Activated B cell treated with CpG ODN at 0.5 μM for 24 hours (primary cell): ENCODE measurements at regions not wholly inside any gene's neighbourhood (a gene's known extent, or its start where the extent isn't known, plus 50 kb on each side); places are given as distances from the start of the nearest gene placed in this dataset.

Experiments used
- ATAC-seq: fragments of 200-7000 bp; cut with Tn5 transposase; one replicate; pipeline ENCODE4 v1.10.0; 2021; ENCODE audit warnings: low read depth, mild to moderate bottlenecking, moderate library complexity
- CTCF ChIA-PET: fragments of 350-600 bp; sonication (Branson Sonifier 250); formaldehyde crosslinking; loops from one replicate; lab custom pipeline; 2021; ENCODE audit warnings: antibody characterized with exemption; lab: Charles Lee
- POLR2A ChIA-PET: fragments of 350-600 bp; sonication (Branson Sonifier 250); formaldehyde crosslinking; loops from one replicate; lab custom pipeline; 2021; ENCODE audit warnings: antibody characterized with exemption; lab: Charles Lee
- DNase-seq: peaks from one replicate; pipeline ENCODE4 v3.0.0; 2022
- H3K27ac Mint-ChIP-seq: one replicate; pipeline ENCODE4 v1.8.0; 2020; ENCODE audit warnings: mixed read lengths
- H3K27me3 Mint-ChIP-seq: one replicate; pipeline ENCODE4 v1.8.0; 2021; ENCODE audit warnings: mixed read lengths
- H3K36me3 Mint-ChIP-seq: one replicate; pipeline ENCODE4 v1.8.0; 2021; ENCODE audit warnings: low read depth, mixed read lengths
- H3K4me1 Mint-ChIP-seq: one replicate; pipeline ENCODE4 v1.8.0; 2021; ENCODE audit warnings: mixed read lengths
- H3K4me3 Mint-ChIP-seq: one replicate; pipeline ENCODE4 v1.8.0; 2020; ENCODE audit warnings: mild to moderate bottlenecking, mixed read lengths
- H3K9me3 Mint-ChIP-seq: one replicate; pipeline ENCODE4 v1.8.0; 2020; ENCODE audit warnings: mixed read lengths
- intact Hi-C: fragments of 100-400 bp; cut with micrococcal nuclease; formaldehyde crosslinking; loops from one replicate; pipeline ENCODE4 v1.15.1; 2024
- TF ChIP-seq, protein P1 (sequence below): fragments of 200-600 bp; IDR thresholded peaks from one replicate; pipeline ENCODE4 v1.8.0; 2022; ENCODE audit warnings: antibody characterized with exemption, mild to moderate bottlenecking

DNA sequence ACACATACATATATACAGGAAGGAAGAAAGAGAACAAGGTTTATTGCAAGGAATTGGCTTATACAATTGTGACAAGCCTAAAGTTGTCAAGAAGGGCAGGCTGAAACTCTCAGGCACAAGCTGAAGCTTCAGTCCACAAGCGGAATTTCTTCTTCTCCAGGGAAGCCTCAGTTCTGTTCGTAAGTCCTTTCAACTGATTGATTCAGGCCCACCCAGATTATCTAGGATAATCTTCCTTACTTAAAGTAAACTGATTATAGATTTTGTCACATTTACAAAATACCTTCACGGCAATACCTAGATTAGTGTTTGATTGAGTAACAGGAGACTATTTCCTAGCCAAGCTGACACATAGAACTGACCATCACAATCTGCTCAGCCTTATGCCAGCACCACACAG lies 81.5 kb upstream of the TMEM260 start:
- CTCF ChIA-PET: interaction anchor here (1.2 kb wide), 1 partner anchor 8 kb away, joined by 4 read pairs; no protein-coding TSS in a partner anchor
- Mint-ChIP-seq H3K36me3 (no peaks in the 10 kb centered on the region), H3K4me1 (no peaks in the 10 kb centered on the region), H3K9me3 (no peaks in the 10 kb centered on the region), H3K27me3 (peaks cover 7% of the 10 kb centered on the region), H3K27ac (no peak overlapping the region), H3K4me3 (no peak overlapping the region)
- ATAC-seq (no peak), DNase-seq (no peak)
- intact Hi-C loops: no loop called here
- TF ChIP-seq, protein P1, sequence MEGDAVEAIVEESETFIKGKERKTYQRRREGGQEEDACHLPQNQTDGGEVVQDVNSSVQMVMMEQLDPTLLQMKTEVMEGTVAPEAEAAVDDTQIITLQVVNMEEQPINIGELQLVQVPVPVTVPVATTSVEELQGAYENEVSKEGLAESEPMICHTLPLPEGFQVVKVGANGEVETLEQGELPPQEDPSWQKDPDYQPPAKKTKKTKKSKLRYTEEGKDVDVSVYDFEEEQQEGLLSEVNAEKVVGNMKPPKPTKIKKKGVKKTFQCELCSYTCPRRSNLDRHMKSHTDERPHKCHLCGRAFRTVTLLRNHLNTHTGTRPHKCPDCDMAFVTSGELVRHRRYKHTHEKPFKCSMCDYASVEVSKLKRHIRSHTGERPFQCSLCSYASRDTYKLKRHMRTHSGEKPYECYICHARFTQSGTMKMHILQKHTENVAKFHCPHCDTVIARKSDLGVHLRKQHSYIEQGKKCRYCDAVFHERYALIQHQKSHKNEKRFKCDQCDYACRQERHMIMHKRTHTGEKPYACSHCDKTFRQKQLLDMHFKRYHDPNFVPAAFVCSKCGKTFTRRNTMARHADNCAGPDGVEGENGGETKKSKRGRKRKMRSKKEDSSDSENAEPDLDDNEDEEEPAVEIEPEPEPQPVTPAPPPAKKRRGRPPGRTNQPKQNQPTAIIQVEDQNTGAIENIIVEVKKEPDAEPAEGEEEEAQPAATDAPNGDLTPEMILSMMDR: no peak
- POLR2A ChIA-PET: no interaction called here

DNA sequence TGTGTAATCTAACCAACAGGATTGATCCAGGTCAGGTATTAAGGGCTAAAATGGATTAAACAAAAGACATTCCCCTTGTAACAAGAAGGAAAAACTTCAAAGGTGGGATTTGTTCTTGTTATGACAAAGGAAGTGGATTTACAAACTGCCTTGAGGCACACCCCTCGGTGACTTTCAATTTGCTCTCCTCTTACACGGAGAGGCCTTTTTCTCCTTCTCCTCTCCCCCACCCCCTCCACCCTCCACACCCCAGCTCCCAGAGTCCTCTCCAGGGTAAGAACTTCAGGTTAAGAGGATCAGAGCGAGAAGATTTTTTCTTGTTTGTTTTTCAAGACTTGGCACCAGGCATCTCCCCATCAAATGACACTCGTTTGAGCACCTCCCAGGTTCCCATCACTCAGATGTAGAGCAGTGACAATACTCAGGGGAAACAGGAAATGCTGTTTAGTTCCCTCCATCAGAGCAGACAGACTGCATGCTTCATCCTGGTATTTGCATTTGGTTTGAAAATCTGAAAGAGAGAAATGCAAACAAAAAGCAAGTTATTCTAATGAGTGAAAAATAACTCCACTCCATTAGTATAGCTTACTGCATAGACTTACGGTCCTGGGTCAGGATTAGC lies 77.6 kb upstream of the TMEM260 start:
- ChIA-PET POLR2A (no interaction called here), CTCF (no interaction called here)
- Mint-ChIP-seq H3K27ac (no peak overlapping the region), H3K27me3 (peaks cover 15% of the 10 kb centered on the region), H3K4me3 (no peak overlapping the region), H3K36me3 (no peaks in the 10 kb centered on the region), H3K4me1 (no peaks in the 10 kb centered on the region), H3K9me3 (no peaks in the 10 kb centered on the region)
- intact Hi-C loops: no loop called here
- DNase-seq: no peak
- no peak for ATAC-seq
- TF ChIP-seq, protein P1: no peak

DNA sequence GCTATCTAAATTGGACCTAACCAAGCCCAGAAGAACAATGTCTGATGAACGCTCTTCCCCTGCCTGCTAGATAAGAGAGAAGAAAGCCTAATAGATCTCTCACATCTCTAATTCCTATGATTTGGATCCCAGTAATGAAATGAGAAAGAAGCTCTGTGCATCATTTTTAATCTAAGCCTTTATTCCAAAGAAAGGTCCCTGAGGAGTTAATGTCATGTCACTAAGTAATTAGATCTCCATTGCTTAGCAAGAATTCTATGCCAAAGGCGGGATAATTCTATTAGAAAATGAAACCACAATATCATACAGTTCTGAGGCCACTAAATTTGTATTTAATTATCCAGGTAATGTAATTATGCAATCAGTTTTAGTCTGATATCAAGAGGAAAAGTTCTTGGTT lies 74.2 kb upstream of the TMEM260 start:
- intact Hi-C loops: no loop called here
- ATAC-seq (no peak), DNase-seq (no peak)
- Mint-ChIP-seq H3K4me1 (no peaks in the 10 kb centered on the region), H3K27ac (no peak overlapping the region), H3K9me3 (no peaks in the 10 kb centered on the region), H3K27me3 (peaks cover 17% of the 10 kb centered on the region), H3K36me3 (no peaks in the 10 kb centered on the region), H3K4me3 (no peak overlapping the region)
- TF ChIP-seq, protein P1: no peak
- CTCF ChIA-PET: interaction anchor here (0.8 kb wide), 1 partner anchor 14 kb away, joined by 4 read pairs; no protein-coding TSS in a partner anchor
- POLR2A ChIA-PET: no interaction called here

DNA sequence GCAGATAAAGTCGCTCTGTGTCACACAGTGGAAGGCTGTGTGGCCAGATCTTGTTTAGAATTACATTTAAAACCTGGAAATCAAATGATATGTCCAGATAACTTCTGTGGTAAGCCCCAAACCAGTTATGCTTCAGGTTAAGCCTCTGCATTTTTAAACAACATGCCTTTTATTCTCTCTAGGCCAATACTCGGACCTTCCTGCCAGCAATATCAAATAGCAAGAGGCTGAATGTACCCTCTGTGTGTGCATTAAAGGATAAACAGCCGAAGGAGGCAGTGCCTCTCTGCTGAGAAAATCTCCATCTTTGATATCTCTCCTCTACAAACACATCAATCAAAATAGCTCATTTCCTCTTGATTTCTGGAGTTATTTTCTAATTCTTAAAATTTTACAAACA lies 67.1 kb upstream of the TMEM260 start:
- Mint-ChIP-seq H3K4me3 (no peak overlapping the region), H3K36me3 (no peaks in the 10 kb centered on the region), H3K9me3 (no peaks in the 10 kb centered on the region), H3K4me1 (no peaks in the 10 kb centered on the region), H3K27ac (no peak overlapping the region), H3K27me3 (peaks cover 2% of the 10 kb centered on the region)
- CTCF ChIA-PET: no interaction called here
- TF ChIP-seq, protein P1: no peak
- no peak for ATAC-seq
- DNase-seq: no peak
- intact Hi-C loops: no loop called here
- POLR2A ChIA-PET: no interaction called here

DNA sequence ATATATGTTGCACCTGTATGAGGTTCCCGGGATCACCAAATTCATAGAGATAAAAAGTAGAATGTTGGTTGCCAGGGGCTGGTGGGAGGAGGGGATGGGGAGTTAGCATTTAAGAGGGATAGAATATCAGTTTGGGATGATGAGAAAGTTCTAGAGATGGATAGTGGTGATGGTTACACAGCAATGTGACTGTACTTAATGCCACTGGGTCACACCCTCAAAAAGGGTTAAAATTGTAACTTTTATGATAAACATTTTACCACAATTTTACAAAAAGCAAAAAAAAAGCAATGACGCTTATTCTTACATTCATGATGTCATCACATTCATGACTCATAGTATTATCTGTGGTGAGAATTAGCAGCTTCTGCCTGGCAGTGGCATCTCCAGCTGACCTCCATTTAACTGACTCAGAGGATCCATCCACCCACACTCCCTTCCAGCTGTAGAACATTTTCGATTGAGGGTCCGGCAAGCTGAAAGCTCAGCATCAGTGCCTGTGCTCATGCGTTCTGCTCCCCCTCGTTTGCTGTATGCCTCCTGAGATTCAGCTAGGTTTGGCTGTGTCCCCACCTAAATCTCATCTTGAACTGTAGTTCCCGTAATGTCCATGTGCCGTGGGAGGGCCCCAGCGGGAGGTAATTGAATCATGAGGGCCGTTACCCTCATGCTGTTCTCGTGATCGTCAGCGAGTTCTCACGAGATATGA lies 64.8 kb upstream of the TMEM260 start:
- H3K4me3 Mint-ChIP-seq: no peak overlapping the region
- TF ChIP-seq, protein P1: no peak
- ChIA-PET CTCF (interaction anchor here (2.4 kb wide), 1 partner anchor 24 kb away, joined by 11 read pairs; no protein-coding TSS in a partner anchor), POLR2A (no interaction called here)
- no peak for DNase-seq
- H3K9me3 Mint-ChIP-seq: no peaks in the 10 kb centered on the region
- H3K27me3 Mint-ChIP-seq: peaks cover 8% of the 10 kb centered on the region
- intact Hi-C loops: no loop called here
- H3K36me3 Mint-ChIP-seq: no peaks in the 10 kb centered on the region
- ATAC-seq: no peak
- no peaks in the 10 kb centered on the region for H3K4me1 Mint-ChIP-seq
- H3K27ac Mint-ChIP-seq: no peak overlapping the region
